ENCODE measurements at regions not wholly inside any gene's neighbourhood (a gene's known extent, or its start where the extent isn't known, plus 50 kb on each side); places are given as distances from the start of the nearest gene placed in this dataset.

DNA sequence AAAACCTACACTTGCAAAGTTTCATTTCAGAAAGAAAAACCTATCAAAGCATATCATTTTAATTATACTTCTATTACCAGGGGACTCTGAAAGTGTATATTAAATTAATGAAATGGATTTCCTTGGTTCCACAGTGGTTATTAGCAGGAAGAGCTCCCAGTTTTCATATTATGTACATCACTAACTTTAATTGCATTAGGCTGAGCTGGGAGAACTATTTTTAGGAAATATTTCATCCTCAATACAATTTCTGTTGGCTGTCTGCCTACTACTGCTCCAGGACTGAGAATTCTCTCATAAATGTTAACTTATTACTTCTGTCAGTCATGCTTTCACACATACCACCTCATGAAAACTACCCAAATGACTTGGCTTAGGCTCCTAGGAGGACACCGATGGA is 301.4 kb downstream of the CMPK2 start:
- no peak for DNase-seq

DNA sequence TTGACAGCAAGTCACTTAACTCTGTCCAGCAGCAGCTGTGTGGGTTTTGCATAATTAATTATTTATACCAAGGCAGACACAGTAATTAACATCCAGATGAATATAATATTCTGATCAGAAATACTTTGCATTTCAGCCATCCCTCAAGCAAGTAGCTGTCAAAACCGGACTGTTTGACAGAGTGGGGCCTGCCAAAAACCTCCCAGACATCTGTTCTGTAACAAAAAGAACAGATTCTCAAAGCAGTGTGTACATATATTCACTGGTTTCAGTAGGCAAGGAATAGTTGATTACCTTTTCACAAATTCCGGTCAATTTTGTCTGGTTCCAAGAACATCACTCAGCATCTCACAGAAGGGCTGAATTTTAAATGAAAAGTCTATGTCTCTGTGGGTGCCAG is 291.6 kb downstream of the CMPK2 start:
- no peak for DNase-seq

DNA sequence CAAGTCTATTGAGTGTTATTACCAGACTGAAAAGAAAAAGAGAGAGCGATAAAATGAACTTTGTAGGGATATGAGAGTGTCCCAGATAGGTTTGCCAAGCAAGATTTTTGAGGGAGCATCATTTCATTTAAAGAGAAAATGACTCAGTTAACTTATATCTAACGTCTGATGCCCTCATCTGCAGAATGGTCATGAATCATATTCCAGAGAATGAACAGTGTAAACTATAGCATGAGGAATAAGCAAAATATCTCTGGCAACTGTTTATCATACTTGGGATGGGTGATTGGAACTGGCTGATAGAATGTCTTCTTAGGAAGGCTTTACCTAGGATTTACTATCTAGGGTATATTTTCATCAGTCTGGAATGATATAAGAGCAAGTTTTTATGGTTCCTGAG is 289.4 kb downstream of the CMPK2 start:
- no peak for DNase-seq

GRCh38 chr2:6577960-6578359 is 287.7 kb downstream of the CMPK2 start:
- DNase-seq = no peak

- DNase-seq = no peak
These were observed 287.3 kb downstream of the CMPK2 start for GRCh38 chr2:6578416-6578815.

GRCh38 chr2:6579281-6579680 is 286.4 kb downstream of the CMPK2 start:
- DNase-seq = no peak

- no peak for DNase-seq
These were observed 284.7 kb downstream of the CMPK2 start for GRCh38 chr2:6580982-6581381.

DNA sequence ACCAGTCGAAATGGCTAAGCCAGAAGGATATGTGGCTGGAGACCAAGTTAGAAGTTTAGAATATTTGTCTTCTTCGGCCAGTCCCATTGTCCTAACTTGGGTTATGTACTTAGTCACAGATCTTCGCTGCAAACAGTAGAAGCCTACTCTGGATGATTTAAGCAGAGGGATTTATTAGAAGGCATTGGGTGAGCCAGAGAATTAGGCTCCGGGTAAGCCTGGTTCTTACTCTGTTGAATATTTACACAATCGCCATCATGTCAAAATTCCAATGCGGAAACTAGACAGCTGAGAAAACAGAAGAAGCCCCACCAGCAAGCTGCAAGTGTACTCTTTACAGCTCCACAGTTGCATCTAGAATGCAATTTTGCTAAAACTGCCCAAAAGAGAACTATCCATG is 276.6 kb downstream of the CMPK2 start:
- DNase-seq = no peak

- no peak for DNase-seq
These were observed 275.3 kb downstream of the CMPK2 start for GRCh38 chr2:6590442-6590841.

DNA sequence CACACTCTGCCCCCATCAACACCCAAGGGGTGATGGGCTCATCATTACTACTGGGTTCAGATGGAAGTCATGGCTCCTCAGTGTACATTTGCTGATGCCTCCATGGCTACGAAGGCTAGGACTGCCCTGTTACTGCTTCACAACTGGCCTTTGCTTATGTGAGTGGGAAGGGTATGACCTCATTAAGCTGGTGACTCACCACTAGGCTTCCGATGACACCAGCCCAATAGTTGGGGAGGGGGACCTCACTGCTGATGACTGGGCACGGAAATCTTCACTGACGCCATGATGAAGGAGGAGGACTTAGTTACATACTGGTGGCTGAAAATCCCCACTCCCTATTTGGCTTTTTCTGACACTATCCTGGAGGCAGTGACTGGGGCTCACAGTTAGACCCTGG is 263.2 kb downstream of the CMPK2 start:
- no peak for DNase-seq

- DNase-seq = no peak
These were observed 259.7 kb downstream of the CMPK2 start for GRCh38 chr2:6605836-6606505.

- DNase-seq = no peak
These were observed 247.9 kb downstream of the CMPK2 start for GRCh38 chr2:6617794-6618193.

GRCh38 chr2:6618201-6618600 is 247.5 kb downstream of the CMPK2 start:
- DNase-seq = no peak

DNA sequence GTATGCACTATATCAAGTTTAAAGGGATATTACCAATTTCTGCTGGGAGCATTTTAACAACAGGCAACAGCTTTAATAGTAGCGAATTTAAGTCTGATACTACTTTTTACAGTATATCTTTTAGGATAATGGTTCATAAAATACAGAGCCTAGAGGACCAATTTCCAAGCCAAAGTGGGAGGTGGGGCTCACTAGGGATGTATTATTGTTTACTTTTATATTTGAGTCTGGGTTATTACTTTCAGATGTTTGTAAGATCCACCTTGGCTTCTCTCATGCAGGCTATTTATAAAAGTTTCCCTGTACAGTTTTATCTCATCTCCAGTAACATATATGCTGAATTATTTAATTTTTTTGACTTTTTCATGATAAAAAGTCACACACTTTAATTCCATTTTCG is 242.0 kb downstream of the CMPK2 start:
- no peak for DNase-seq

DNA sequence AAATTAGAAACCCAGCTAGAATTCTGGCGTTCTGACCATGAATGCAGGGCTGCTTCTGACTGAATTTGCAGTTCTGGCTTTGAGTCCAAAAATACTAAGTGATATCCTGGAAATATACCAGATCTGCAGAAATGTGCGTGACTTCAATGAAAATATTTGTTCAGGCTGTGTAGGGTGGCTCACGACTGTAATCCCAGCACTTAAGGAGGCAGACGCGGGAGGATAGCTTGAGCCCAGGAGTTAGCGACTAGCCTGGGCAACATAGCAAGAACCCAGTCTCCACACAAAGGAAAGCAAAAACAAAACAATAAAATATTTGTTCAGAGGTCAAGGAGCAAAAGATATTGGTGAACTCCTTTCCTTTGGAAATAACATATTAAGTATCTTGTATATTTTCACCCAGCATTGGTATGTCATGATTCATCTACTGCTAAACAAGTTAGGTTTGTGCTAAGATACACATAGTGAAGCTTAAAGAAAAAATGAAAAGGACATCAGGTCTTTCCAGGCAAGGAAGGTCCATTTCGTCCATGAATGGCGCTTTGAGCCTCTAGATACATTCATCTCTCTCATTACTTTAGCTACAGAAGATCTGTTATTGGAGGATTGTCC is 239.2 kb downstream of the CMPK2 start:
- DNase-seq = no peak

- DNase-seq = no peak
These were observed 238.4 kb downstream of the CMPK2 start for GRCh38 chr2:6627316-6627715.

DNA sequence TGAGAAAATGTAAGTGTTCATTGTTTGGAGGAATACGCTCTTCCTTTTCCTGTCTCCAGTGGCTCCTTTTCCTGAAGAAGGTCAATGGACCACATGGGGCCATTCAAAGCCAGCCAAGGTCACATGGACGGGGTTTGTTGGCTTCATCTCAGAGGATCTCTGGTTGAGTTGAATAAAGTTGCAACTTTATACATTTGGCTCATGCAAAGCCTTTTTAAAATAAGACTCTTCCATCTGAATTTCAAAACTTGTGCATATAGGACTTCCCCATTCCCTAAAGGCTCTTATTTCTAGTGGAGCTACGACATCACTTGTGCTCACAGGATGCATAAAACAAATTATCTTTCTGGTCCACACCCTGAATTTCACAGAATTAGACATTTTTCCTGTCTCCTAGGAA is 235.5 kb downstream of the CMPK2 start:
- no peak for DNase-seq

GRCh38 chr2:6635296-6635695 is 230.4 kb downstream of the CMPK2 start:
- no peak for DNase-seq

DNA sequence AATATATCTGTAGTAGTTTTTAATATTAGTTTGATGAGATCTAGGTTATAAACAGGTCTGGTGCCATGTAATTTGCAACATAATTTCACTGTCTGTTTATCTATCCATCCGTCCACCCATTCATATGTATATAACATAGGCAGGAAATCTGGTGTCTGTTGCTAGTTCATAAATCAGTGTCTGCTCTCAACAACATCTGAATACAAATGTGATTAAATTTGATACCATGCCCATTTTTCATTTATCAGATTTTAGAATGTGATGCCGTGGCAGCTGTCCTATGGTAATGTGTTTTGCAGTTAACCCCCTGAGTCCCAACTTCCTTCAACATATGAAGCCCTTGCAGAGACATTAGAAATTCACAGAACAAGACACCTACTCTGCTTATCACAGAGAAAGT is 228.4 kb downstream of the CMPK2 start:
- no peak for DNase-seq

- DNase-seq = no peak
These were observed 225.6 kb downstream of the CMPK2 start for GRCh38 chr2:6639929-6640620.

DNA sequence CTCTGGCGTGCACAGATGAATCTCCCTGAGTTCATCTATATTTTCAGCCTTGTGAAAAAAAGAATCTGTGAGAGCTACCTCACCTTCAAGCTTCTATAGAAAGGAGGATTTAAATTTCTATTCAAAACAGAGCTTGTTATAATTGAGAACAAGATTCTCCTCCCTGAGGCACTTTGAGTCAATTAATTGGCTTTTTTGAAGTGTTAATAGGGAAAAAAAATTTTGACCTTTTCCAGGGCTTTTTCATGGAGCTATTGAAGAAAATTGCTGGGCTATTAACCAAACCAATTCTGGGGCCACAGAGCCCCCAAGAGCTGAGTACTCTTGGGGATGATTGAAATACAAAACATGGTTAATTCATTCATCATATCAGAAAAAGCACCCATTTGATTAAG is 225.1 kb downstream of the CMPK2 start:
- no peak for DNase-seq

DNA sequence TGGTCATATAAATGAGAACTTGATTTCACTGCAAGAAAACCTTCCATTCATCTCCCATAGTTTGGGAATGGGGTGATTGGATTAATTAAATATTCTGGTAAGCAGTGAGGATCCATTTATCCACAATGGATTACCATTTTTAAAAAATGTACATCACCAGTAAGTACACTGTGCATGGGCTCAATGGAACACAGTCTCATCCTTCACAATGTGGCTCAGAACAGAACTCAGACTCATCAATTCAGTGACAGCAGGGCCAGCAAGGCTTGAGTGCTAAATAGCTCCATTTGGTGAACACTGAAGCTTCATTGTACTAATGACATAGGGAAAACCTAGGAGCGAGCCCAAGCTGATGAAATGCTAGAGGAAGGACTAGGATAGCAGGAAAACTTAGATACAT is 223.8 kb downstream of the CMPK2 start:
- no peak for DNase-seq

DNA sequence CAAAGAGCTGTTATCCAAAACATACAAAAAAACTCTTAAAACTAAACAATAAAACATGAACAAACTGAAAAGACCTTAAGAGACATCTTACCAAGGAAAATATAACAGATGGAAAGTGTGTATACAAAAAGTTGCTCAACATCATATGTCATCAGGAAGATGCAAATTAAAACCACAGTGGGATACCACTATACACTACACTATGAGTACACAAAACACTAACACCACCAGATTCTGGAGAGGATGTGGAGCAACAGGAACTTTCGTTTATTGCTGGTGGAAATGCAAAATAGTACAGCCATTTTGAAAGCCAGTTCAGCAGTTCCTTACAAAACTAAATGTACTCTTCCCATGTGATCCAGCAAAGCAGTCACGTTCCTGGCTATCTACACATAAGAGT is 221.4 kb downstream of the CMPK2 start:
- DNase-seq = no peak

- DNase-seq = no peak
These were observed 220.7 kb downstream of the CMPK2 start for GRCh38 chr2:6645004-6645403.

DNA sequence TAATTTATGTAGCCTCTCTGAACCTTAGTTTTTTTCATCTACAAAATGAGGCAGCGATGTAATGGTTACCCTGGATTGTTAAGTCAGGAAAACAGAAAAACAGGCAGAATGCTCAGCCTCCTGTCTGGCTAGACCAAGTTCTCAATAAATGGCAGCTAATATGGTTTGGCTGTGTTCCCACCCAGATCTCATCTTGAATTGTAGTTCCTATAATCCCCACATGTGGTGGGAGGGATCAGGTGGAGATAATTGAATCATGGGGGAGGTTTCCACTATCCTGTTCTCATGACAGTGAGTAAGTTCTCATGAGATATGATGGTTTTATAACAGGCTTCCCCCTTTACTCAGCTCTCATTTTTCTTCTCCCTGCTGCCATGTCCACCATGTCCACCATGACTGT is 220.0 kb downstream of the CMPK2 start:
- no peak for DNase-seq

All from CD4-positive, alpha-beta T cell treated with Interleukin-15 for 1 hour (primary cell).